ENCODE measurements at regions not wholly inside any gene's neighbourhood (a gene's known extent, or its start where the extent isn't known, plus 50 kb on each side); places are given as distances from the start of the nearest gene placed in this dataset.
"Not testable (repeated sequence)": the region's sequence is repeated elsewhere in the genome, so short reads cannot be mapped to it uniquely, and the experiment has no call there.

DNA sequence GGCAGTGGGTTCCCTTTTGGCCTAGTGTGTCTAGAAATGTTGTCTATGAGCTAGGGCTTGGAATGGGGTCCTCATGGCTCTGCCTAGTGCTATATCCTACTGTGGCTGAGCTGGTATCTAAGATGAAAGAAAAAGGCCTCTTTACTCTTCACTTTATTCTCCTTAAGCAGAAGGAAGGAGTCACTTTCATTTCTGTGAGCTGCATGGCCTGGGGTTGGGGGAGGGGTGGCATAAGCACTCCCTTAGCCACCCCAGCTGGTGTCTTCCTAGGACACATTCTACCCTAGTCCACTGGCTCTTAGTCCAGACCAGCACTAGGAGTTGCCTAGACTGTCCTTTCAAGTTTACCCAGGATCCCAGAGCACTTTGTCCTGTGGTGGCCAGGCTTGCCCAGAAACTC is 1148.9 kb upstream of the CNTN5 start:
- intact Hi-C loops (cut with DNase I) = no loop called here
- DNase-seq (ENCODE audit: missing footprints) = no peak
- ATAC-seq = no peak

GRCh38 chr11:97880209-97880608 is 1140.5 kb upstream of the CNTN5 start:
- ATAC-seq (no peak), DNase-seq (ENCODE audit: missing footprints) (no peak)
- intact Hi-C loops (cut with DNase I) = no loop called here

- ATAC-seq = no peak
- DNase-seq (ENCODE audit: missing footprints) = no peak
- intact Hi-C loops (cut with DNase I) = no loop called here
Observed at GRCh38 chr11:97883086-97883485, 1137.7 kb upstream of the CNTN5 start.

GRCh38 chr11:97888641-97889040 is 1132.1 kb upstream of the CNTN5 start:
- intact Hi-C loops (cut with DNase I) = no loop called here

DNA sequence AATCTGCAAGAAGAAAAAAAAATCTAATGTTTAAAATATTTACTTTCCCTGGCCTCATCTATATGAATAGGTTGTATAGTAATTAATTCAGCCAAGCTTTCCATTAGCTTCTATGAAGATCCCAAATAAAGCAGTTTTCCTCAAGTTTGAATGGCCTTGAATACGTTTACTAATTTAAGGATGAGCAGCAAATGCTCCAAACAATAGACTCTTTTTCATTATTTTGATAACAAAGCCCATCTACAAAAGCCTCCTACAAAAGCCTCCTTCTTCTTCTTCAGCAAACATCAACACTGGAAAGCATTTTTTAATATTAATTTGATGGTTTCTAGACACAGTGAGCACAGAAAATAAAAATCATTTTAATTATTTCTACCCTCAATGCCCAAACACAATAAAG is 1130.3 kb upstream of the CNTN5 start:
- intact Hi-C loops (cut with DNase I) = no loop called here
- ATAC-seq (no peak), DNase-seq (ENCODE audit: missing footprints) (no peak)

More at GRCh38 chr11:97888641-97889040, 1132.1 kb upstream of the CNTN5 start:
- ATAC-seq = no peak
- DNase-seq (ENCODE audit: missing footprints) = no peak

DNA sequence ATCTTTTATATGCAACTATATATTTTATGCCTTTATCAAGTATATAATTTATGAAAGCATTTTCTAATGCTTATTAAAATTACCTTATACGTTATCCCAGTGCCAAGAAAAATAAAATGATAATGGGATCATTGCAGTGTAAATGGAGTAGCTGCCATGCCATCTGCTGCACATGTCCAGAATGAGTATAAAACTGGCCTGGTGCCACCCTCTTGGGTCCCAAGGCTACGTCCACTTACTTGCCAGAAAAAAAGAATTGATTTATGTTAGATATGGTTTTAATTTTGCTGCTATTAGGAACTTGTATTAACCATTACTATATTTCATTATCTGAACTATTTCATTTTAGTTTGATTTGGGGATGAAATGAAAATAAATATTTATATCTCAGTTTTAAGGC is 1127.1 kb upstream of the CNTN5 start:
- intact Hi-C loops (cut with DNase I) = no loop called here
- ATAC-seq = no peak
- no peak for DNase-seq (ENCODE audit: missing footprints)

DNA sequence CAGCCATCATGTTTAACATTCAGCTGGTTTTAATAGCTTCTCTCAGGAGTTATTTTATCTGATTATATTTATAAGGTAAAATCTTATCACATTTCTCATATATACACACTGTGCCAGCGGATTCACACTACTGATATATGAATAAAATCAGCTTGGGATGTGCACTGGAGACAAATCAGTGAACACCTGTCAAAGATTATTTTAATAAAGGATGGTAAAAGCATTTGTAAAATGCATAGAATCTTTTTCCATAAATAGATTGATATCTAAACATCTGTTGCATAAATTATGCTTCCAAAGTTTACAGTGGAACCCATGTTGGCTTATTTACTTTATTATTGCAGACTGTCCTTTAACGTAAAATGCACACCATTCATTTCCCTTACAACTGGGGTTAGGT is 1125.8 kb upstream of the CNTN5 start:
- DNase-seq (ENCODE audit: missing footprints) = no peak
- no peak for ATAC-seq
- intact Hi-C loops (cut with DNase I) = no loop called here

- peak; percentile 81 for ATAC-seq
- intact Hi-C loops (cut with DNase I) = no loop called here
- DNase-seq (ENCODE audit: missing footprints) = no peak
Observed at GRCh38 chr11:97895572-97895971, 1125.2 kb upstream of the CNTN5 start.

DNA sequence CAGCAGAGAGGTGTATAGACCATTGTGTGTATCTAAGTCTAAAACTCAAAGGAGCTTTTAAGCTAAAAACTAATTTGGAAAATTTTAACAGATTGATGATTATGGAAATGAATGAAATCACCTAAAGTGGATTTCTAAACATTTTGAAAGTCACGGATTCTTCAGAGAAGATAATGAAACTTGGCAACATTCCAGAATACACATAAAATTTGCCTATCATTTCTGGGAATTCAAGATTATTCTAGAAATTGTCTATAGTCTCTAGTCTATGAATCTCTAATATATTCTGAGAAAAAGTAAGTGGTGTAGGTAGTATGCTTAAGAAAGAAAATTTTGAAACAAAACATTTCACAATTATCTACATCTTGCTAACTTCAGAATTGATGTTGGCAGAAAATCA is 1117.9 kb upstream of the CNTN5 start:
- ATAC-seq (no peak), DNase-seq (ENCODE audit: missing footprints) (no peak)
- intact Hi-C loops (cut with DNase I) = no loop called here

DNA sequence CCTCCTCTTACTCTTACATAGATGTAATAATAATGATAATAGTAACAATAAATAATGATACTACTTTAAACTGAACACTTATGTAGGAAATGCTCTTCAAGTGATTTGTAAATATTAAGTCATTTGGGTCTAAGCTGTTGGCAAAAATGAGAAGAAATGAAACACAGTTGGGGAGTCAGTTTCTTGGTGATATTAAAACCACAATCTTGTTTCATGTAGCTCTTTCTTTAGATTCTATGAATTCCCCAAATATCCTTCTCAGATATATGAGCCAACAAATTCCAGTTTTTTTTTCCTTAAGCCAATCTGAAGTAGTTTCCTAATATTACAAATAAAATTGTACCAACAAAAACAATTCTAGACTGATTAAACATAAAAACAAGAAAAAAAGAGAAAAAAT is 1115.6 kb upstream of the CNTN5 start:
- intact Hi-C loops (cut with DNase I) = no loop called here
- DNase-seq (ENCODE audit: missing footprints) (no peak), ATAC-seq (no peak)

DNA sequence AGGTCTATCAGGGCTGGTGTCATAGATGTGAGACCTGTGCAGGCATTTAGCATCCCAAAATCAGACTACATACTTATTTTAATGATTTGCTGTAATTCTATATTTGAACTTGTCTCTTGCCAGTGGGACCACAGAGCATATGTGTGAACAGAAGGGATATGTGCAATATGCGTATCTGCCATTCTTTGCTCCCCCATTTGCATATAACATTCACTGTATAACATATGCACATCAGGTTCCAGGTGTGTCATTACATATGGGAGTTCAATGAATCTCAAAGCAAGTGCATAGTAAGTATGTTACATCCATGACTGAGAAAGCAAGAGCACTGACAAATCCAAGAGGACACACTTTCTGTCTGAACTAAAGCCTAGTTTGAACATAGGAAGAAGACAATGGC is 1115.1 kb upstream of the CNTN5 start:
- intact Hi-C loops (cut with DNase I) = no loop called here
- no peak for ATAC-seq

DNA sequence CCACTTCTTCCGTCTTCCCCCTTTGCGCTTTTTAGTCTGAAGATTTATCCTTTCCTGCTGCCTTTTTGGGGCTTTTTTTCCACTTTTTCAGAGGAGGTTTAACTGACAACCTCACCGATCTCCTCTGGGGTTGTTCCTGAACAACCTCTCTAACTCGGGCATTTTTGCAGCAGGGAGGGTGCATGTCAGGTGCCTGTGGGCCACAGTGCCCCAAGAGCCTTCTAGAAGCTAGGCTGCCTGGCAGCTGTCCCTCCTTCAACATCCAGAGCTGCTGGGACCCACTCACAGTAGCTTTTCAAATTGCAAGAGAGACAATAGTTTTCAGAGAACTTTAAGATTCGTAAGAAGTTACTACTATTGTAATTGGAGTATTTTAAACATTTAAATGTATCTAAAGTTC is 1112.4 kb upstream of the CNTN5 start:
- ATAC-seq = no peak
- intact Hi-C loops (cut with DNase I) = no loop called here

More for the DNA sequence above, 1115.1 kb upstream of the CNTN5 start:
- DNase-seq (ENCODE audit: missing footprints) = no peak

DNA sequence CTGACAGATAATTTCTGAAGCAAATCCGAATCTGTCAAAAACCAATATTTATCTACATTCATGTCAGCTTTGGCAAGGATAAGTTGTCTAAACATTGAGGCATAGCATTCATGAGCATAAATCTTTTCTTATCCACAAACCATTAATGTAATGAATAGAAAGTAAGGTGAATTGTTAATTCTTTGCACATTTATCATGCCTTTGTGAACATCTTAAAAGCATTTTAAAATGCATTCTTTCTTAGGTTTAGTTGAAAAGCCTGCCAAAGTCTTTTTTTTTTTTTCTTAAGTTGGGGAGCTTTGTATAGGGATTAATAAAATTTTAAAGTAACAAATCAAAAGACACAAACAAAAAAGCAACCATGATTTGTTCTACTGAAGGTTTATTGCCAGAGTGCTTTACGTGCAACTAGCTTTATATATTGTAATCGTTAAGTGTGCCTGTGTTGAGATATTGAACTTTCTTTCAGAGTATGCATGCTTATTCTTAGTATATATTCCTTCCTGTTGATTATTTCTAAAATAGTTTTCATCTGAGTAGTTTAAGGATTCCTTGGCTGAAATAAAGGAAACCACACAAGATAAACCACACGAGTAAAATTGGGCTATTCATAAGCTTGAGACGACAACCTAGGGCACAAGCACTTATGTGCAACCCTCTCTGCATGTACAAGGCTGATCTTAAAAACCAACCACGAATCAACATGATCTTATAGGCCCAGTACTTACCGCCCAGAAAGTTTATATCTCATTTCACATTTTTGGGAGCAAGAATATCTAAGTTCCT is 1110.9 kb upstream of the CNTN5 start:
- no peak for DNase-seq (ENCODE audit: missing footprints)
- ATAC-seq = no peak
- intact Hi-C loops (cut with DNase I) = no loop called here

More for the DNA sequence above, 1112.4 kb upstream of the CNTN5 start:
- DNase-seq (ENCODE audit: missing footprints) = no peak

GRCh38 chr11:97912629-97913028 is 1108.1 kb upstream of the CNTN5 start:
- ATAC-seq (no peak), DNase-seq (ENCODE audit: missing footprints) (no peak)
- intact Hi-C loops (cut with DNase I) = no loop called here

DNA sequence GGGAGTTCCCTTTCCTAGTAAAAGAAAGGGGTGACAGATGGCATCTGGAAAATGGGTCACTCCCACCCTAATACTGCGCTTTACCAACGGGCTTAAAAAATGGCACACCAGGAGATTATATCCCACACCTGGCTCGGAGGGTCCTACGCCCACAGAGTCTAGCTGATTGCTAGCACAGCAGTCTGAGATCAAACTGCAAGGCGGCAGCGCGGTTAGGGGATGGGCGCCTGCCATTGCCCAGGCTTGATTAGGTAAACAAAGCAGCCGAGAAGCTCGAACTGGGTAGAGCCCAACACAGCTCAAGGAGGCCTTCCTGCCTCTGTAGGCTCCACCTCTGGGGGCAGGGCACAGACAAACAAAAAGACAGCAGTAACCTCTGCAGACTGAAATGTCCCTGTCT is 1097.8 kb upstream of the CNTN5 start:
- peak; percentile 47 for DNase-seq (ENCODE audit: missing footprints)
- intact Hi-C loops (cut with DNase I); ATAC-seq: not testable (repeated sequence)

DNA sequence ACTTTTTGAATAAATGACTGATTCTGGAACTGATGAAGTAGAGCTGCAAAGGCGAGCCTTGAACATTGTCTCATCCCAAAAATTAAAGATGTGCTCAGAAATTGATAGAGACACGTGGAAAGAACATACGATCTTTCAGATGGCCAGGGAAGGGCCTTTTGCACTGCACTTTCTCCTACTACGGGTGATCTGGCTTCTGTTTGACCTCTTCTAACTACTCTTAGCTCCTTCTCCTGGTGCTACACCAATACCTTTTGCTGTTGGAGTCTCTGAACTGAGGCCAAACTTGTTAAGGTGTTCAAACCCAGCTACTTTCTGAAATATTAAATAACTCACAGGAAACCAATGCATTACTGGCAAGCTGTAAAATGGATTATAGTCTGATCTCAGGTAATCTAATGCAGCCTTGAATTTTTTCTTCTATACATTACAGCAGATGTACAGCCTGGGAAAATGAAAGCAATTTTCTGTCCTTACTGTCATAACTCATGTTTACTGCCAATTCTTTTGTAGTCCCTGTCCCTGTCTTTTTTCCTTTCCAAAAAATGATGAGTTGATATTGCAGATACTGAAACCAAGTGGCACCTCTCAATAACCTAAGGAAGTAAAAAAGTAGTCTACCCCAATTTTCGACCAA is 1086.1 kb upstream of the CNTN5 start:
- no peak for DNase-seq (ENCODE audit: missing footprints)
- intact Hi-C loops (cut with DNase I) = no loop called here
- ATAC-seq = no peak

- intact Hi-C loops (cut with DNase I) = no loop called here
- no peak for DNase-seq (ENCODE audit: missing footprints)
- ATAC-seq = no peak
Observed at GRCh38 chr11:97937501-97937900, 1083.2 kb upstream of the CNTN5 start.

DNA sequence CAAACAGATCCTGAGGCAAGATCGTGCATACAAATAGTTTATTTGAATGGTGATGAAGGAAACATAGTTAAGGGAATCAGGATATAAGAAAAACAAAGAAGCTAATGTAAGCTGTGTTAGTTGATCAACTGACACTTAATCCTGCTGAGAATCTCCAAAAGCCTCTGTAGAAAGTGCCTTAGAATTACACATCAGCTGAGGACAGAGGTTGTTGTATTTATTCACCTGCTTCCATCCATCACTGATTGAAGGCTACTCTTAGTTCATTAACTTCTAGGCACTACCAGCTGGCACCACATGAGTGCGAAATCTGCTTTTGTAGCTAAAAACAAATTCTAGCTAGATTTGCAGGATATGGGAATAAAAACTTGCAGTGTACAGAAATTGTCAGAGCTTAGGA is 1082.0 kb upstream of the CNTN5 start:
- ATAC-seq (no peak), DNase-seq (ENCODE audit: missing footprints) (no peak)
- intact Hi-C loops (cut with DNase I) = no loop called here

GRCh38 chr11:97943493-97943892 is 1077.3 kb upstream of the CNTN5 start:
- DNase-seq (ENCODE audit: missing footprints) (no peak), ATAC-seq (no peak)
- intact Hi-C loops (cut with DNase I) = no loop called here

GRCh38 chr11:97948793-97949192 is 1072.0 kb upstream of the CNTN5 start:
- intact Hi-C loops (cut with DNase I) = no loop called here
- DNase-seq (ENCODE audit: missing footprints) (no peak), ATAC-seq (no peak)

- DNase-seq (ENCODE audit: missing footprints) = no peak
- intact Hi-C loops (cut with DNase I) = no loop called here
- ATAC-seq = no peak
Observed at GRCh38 chr11:97955595-97955994, 1065.2 kb upstream of the CNTN5 start.

Data from Right ventricle myocardium inferior (tissue), 1 donor.